Kidney epithelial cell (primary cell): ENCODE measurements at regions not wholly inside any gene's neighbourhood (a gene's known extent, or its start where the extent isn't known, plus 50 kb on each side); places are given as distances from the start of the nearest gene placed in this dataset.
"Not testable (repeated sequence)": the region's sequence is repeated elsewhere in the genome, so short reads cannot be mapped to it uniquely, and the experiment has no call there.

Experiments
- DNase-seq: peaks from one replicate; pipeline ENCODE4 v3.0.0-alpha.2; 2010; ENCODE audit warnings: low read depth
- H3K27me3 ChIP-seq: 2 replicates; pipeline ENCODE4 v1.6.0; 2011; ENCODE audit warnings: low read length; ENCODE audit not compliant: control insufficient read depth, insufficient read depth
- H3K36me3 ChIP-seq: 2 replicates; pipeline ENCODE4 v1.5.1; 2011; ENCODE audit warnings: low read length; ENCODE audit not compliant: control insufficient read depth, insufficient read depth
- H3K4me3 ChIP-seq: 2 replicates; pipeline ENCODE4 v1.5.1; 2011; ENCODE audit warnings: low read depth, mild to moderate bottlenecking, control low read depth, low read length
- TF ChIP-seq, protein P1 (sequence below): IDR thresholded peaks from 2 replicates; pipeline ENCODE4 v1.5.1; 2011; ENCODE audit warnings: mild to moderate bottlenecking, moderate library complexity, low read length, control low read depth, inconsistent platforms; ENCODE audit not compliant: insufficient read depth, poor library complexity, severe bottlenecking

GRCh38 chr3:184449161-184449515 lies 69.3 kb downstream of the CHRD start:
- Histone ChIP-seq H3K27me3 (no peaks in the 10 kb centered on the region), H3K4me3 (no peak overlapping the region), H3K36me3 (no peaks in the 10 kb centered on the region)
- TF ChIP-seq, protein P1, sequence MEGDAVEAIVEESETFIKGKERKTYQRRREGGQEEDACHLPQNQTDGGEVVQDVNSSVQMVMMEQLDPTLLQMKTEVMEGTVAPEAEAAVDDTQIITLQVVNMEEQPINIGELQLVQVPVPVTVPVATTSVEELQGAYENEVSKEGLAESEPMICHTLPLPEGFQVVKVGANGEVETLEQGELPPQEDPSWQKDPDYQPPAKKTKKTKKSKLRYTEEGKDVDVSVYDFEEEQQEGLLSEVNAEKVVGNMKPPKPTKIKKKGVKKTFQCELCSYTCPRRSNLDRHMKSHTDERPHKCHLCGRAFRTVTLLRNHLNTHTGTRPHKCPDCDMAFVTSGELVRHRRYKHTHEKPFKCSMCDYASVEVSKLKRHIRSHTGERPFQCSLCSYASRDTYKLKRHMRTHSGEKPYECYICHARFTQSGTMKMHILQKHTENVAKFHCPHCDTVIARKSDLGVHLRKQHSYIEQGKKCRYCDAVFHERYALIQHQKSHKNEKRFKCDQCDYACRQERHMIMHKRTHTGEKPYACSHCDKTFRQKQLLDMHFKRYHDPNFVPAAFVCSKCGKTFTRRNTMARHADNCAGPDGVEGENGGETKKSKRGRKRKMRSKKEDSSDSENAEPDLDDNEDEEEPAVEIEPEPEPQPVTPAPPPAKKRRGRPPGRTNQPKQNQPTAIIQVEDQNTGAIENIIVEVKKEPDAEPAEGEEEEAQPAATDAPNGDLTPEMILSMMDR = no peak
- no peak for DNase-seq

- no peak overlapping the region for H3K4me3 ChIP-seq
- no peaks in the 10 kb centered on the region for H3K27me3 ChIP-seq
- no peak for DNase-seq
- TF ChIP-seq, protein P1 = no peak
- no peaks in the 10 kb centered on the region for H3K36me3 ChIP-seq
These were observed 70.7 kb downstream of the CHRD start for GRCh38 chr3:184450547-184450946.

- H3K27me3 ChIP-seq = no peaks in the 10 kb centered on the region
- no peak overlapping the region for H3K4me3 ChIP-seq
- no peaks in the 10 kb centered on the region for H3K36me3 ChIP-seq
- TF ChIP-seq, protein P1 = no peak
- DNase-seq = no peak
These were observed 73.4 kb downstream of the CHRD start for GRCh38 chr3:184453296-184453695.

DNA sequence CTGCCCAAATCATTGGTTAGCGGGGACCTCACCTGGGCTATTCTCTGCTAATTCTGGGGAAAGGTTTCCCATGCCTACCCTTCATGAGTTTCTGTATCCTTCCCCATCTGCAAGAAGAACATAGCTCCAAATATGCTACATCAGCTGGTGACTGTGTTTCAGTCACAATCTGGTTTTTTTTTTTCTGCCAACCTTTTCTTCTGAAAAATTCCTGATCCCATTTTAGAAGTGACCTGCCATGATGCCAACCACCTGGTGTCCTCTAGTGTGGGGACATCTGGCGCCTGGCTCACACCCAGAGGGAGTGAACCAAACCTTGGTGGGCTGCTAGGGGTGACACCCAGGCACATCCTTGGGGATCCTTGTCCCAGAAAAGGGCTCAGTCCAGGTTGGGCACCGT lies 76.1 kb downstream of the CHRD start:
- no peak overlapping the region for H3K4me3 ChIP-seq
- no peak for DNase-seq
- H3K36me3 ChIP-seq = no peaks in the 10 kb centered on the region
- no peaks in the 10 kb centered on the region for H3K27me3 ChIP-seq
- TF ChIP-seq, protein P1 = no peak

DNA sequence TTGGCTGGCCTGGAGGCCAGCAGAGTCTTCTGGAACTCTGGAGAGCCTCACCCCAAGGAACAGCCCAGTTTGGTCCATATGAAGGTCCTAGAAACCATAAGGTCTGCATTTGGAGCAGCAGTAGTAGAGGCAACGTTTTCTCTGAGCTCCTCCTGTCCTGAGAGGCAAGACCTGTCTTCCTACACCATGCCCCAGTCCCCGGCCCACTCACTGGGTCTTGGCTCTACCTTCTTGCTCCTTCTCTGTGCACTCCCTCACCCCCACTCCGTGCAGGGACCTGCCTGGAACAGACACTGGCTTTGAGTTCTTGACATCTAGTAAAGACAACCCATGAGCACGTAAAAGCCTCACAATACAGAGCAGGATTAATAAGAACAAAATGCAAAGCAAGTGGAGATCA lies 76.6 kb downstream of the CHRD start:
- no peak for DNase-seq
- TF ChIP-seq, protein P1 = no peak
- no peaks in the 10 kb centered on the region for H3K27me3 ChIP-seq
- H3K36me3 ChIP-seq = no peaks in the 10 kb centered on the region
- no peak overlapping the region for H3K4me3 ChIP-seq

- Histone ChIP-seq H3K4me3 (no peak overlapping the region), H3K36me3 (no peaks in the 10 kb centered on the region), H3K27me3 (no peaks in the 10 kb centered on the region)
- DNase-seq = no peak
- TF ChIP-seq, protein P1 = no peak
These were observed 77.5 kb downstream of the CHRD start for GRCh38 chr3:184457329-184457728.

DNA sequence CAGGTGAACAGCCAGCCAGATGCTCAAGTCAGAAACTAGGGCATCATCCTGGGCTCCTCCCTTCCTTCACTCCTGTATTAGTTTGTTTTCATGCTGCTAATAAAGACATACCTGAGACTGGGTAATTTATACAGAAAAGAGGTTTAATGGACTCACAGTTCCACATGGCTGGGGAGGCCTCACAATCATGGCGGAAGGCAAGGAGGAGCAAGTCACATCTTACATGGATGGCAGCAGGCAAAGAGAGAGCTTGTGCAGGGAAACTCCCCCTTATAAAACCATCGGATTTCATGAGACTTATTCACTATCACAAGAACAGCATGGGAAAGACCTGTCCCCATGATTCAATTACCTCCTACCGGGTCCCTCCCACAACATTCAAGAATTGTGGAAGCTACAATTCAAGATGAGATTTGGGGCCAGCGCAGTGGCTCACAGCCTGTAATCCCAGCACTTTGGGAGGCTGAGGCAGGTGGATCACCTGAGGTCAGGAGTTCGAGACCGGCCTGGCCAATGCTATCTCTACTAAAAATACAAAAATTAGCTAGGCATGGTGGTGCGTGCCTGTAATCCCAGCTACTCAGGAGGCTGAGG lies 78.0 kb downstream of the CHRD start:
- H3K27me3 ChIP-seq, DNase-seq, H3K4me3 ChIP-seq, H3K36me3 ChIP-seq: not testable (repeated sequence)
